AG04450 (cell line): ENCODE measurements at regions not wholly inside any gene's neighbourhood (a gene's known extent, or its start where the extent isn't known, plus 50 kb on each side); places are given as distances from the start of the nearest gene placed in this dataset.
"Not testable (repeated sequence)": the region's sequence is repeated elsewhere in the genome, so short reads cannot be mapped to it uniquely, and the experiment has no call there.

Experiments used
- CTCF ChIA-PET: fragments of 300-600, 350-600 bp; formaldehyde crosslinking; extraction: SDS; loops from one replicate; lab custom pipeline; 2022; ENCODE audit warnings: antibody characterized with exemption, inconsistent platforms; lab: Charles Lee
- POLR2A ChIA-PET: fragments of 350-600 bp; formaldehyde crosslinking; extraction: SDS; loops from one replicate; lab custom pipeline; 2021; ENCODE audit warnings: antibody characterized with exemption, inconsistent platforms; lab: Yijun Ruan, JAX
- DNase-seq: peaks from one replicate; pipeline ENCODE4 v3.0.0-alpha.2; 2011; ENCODE audit warnings: low read depth, low spot score
- H3K27ac ChIP-seq: one replicate; pipeline ENCODE4 v1.5.1; 2012; ENCODE audit warnings: low read depth, low read length, control low read depth
- H3K27me3 ChIP-seq: one replicate; pipeline ENCODE4 v1.6.0; 2012; ENCODE audit warnings: low read length; ENCODE audit not compliant: control insufficient read depth, insufficient read depth
- H3K4me3 ChIP-seq: 2 replicates; pipeline ENCODE4 v1.5.1; 2011; ENCODE audit warnings: mild to moderate bottlenecking, low read depth, low read length, control low read depth
- H3K9me3 ChIP-seq: 2 replicates; pipeline ENCODE4 v1.5.1; 2012; ENCODE audit warnings: low read length; ENCODE audit not compliant: control insufficient read depth, insufficient read depth
- CTCF ChIP-seq: IDR thresholded peaks from 2 replicates; pipeline ENCODE4 v1.5.1; 2011; ENCODE audit warnings: low read depth, low read length, control low read depth, inconsistent platforms

DNA sequence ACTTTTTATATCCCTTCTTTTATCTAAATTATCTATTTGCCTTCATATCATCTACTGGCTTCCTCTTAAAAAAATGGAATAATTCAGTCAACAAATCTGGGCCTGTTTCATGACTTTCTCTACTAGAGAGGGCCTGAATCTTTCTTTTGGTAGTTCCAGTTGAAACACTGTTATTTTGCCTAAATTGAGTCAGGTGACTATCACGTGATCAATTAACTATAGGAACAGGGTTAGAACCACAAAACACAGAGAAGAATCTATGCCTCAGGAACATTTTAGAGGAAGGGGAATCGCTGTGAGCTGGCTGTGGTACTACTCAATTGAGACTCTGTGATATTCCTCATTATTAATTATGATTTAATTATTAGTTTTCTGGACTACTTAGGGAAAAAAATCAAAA lies 736.7 kb upstream of the PITX2 start:
- no peak for DNase-seq
- CTCF ChIA-PET, result no interaction called here
- POLR2A ChIA-PET, result no interaction called here
- no peak for TF ChIP-seq CTCF
- Histone ChIP-seq H3K27me3 (no peaks in the 10 kb centered on the region), H3K27ac (no peak overlapping the region), H3K4me3 (no peak overlapping the region), H3K9me3 (no peaks in the 10 kb centered on the region)

DNA sequence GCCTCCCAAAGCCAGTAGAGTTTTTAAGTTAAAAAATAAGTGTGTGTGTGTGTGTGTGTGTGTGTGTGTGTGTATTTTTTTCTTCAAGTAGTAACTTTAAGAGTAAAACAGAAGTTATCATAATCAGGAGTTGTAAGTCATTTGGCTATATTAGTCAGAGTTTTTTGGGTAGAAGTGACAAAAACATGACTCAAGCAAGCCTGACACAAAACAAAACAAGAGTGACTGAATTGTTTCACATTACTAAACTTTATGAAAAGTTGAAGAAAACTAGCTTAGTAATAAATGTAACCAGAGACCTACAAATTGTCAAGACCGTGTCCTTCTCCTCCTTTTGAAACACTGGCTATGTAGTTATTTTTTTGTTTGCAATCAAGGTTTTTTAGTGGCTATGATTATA lies 738.0 kb upstream of the PITX2 start:
- no peak for TF ChIP-seq CTCF
- Histone ChIP-seq H3K9me3 (no peaks in the 10 kb centered on the region), H3K27ac (no peak overlapping the region), H3K27me3 (no peaks in the 10 kb centered on the region), H3K4me3 (no peak overlapping the region)
- DNase-seq, result no peak
- ChIA-PET POLR2A (no interaction called here), CTCF (no interaction called here)

DNA sequence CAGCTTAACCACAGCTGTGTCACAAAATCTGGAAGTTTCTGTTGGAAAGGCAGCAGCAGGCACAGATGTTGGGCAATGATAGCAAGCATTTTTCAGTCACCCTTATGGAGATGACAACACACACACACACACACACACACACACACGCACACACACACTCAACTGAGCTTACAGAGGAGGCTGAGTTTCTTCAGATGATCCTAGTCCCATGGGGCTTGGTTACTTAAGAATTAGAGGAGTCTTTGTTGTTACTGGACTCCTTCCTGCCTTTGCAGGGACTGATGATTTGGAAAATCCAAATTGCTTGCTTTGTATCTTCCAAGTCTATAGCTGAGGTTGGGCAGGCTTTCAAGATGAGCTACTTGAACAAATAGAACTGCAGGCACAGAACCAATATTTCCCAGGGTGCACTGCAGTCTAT lies 740.1 kb upstream of the PITX2 start:
- no peak for TF ChIP-seq CTCF
- POLR2A ChIA-PET, result no interaction called here
- DNase-seq, result no peak
- H3K9me3 ChIP-seq, result no peaks in the 10 kb centered on the region
- no peak overlapping the region for H3K27ac ChIP-seq
- CTCF ChIA-PET, result no interaction called here
- H3K4me3 ChIP-seq, result no peak overlapping the region
- no peaks in the 10 kb centered on the region for H3K27me3 ChIP-seq

- CTCF ChIA-PET, DNase-seq, POLR2A ChIA-PET, H3K9me3 ChIP-seq, H3K4me3 ChIP-seq, H3K27me3 ChIP-seq, H3K27ac ChIP-seq: not testable (repeated sequence)
Observed at GRCh38 chr4:111377880-111378279, 755.0 kb upstream of the PITX2 start.

- TF ChIP-seq CTCF, result no peak
- H3K9me3 ChIP-seq, result no peaks in the 10 kb centered on the region
- CTCF ChIA-PET, result no interaction called here
Observed at GRCh38 chr4:111388561-111388960, 756.7 kb upstream of the FAM241A start.

GRCh38 chr4:111391829-111392228 lies 753.4 kb upstream of the FAM241A start:
- Histone ChIP-seq H3K4me3 (no peak overlapping the region), H3K27me3 (no peaks in the 10 kb centered on the region), H3K9me3 (no peaks in the 10 kb centered on the region), H3K27ac (no peak overlapping the region)
- DNase-seq, result no peak
- ChIA-PET POLR2A (no interaction called here), CTCF (no interaction called here)
- TF ChIP-seq CTCF, result no peak

More at GRCh38 chr4:111388561-111388960, 756.7 kb upstream of the FAM241A start:
- Histone ChIP-seq H3K27ac (no peak overlapping the region), H3K27me3 (no peaks in the 10 kb centered on the region), H3K4me3 (no peak overlapping the region)
- DNase-seq, result no peak
- POLR2A ChIA-PET, result no interaction called here
